Panc1 (cell line): ENCODE measurements at regions not wholly inside any gene's neighbourhood (a gene's known extent, or its start where the extent isn't known, plus 50 kb on each side); places are given as distances from the start of the nearest gene placed in this dataset.

ENCODE experiments used
- ATAC-seq: fragments of 200-7000 bp; cut with Tn5 transposase; 2 replicates; pipeline ENCODE4 v1.9.1; 2020; ENCODE audit warnings: mild to moderate bottlenecking, moderate library complexity
- BruUV-seq: library from RNA; stranded (reverse); fragments of 400-500 nt; replicated peaks from 2 replicates; lab custom pipeline; 2021; lab: Mats Ljungman, UMichigan
- CTCF ChIA-PET: fragments of 300-600 bp; sonication (Branson Sonifier 250); formaldehyde crosslinking; loops from one replicate; lab custom pipeline; 2022; ENCODE audit warnings: antibody characterized with exemption; lab: Charles Lee
- POLR2A ChIA-PET: fragments of 300-600 bp; sonication (Branson Sonifier 250); formaldehyde crosslinking; loops from one replicate; lab custom pipeline; 2022; ENCODE audit warnings: antibody characterized with exemption; lab: Charles Lee
- DNase-seq: peaks from one replicate; pipeline ENCODE4 v3.0.0-alpha.2; 2010; ENCODE audit warnings: low read depth, low spot score
- H3K27ac ChIP-seq: 2 replicates; pipeline ENCODE4 v1.5.1; 2011; ENCODE audit warnings: mild to moderate bottlenecking, low read length, inconsistent platforms
- H3K27me3 ChIP-seq: fragments of 200-500 bp; sonication (Bioruptor generic); 2 replicates; pipeline ENCODE4 v1.6.0; 2014; ENCODE audit warnings: low read length, inconsistent platforms; ENCODE audit not compliant: control insufficient read depth, insufficient read depth
- H3K36me3 ChIP-seq: fragments of 200-500 bp; sonication (Bioruptor generic); 2 replicates; pipeline ENCODE4 v1.5.1; 2014; ENCODE audit warnings: inconsistent platforms, mild to moderate bottlenecking, low read length, moderate library complexity; ENCODE audit not compliant: control insufficient read depth, insufficient read depth
- H3K4me1 ChIP-seq: 2 replicates; pipeline ENCODE4 v1.5.1; 2011; ENCODE audit warnings: inconsistent platforms, mild to moderate bottlenecking, low read length, moderate library complexity; ENCODE audit not compliant: control insufficient read depth, insufficient read depth
- H3K4me3 ChIP-seq, 2 experiments: 2 replicates each; pipeline ENCODE4 v1.5.1; 2011 to 2012; ENCODE audit warnings: low read depth in 2 of 2, low read length in 2 of 2, mild to moderate bottlenecking in 2 of 2, inconsistent platforms in 1 of 2, moderate library complexity in 1 of 2
- H3K9me3 ChIP-seq: fragments of 200-500 bp; sonication (Bioruptor generic); 2 replicates; pipeline ENCODE4 v1.5.1; 2014; ENCODE audit warnings: low read depth, mild to moderate bottlenecking, inconsistent platforms, low read length, moderate library complexity; ENCODE audit not compliant: control insufficient read depth, insufficient read depth
- POLR2AphosphoS5 ChIP-seq: IDR thresholded peaks from 2 replicates; pipeline ENCODE4 v1.6.1; 2012; ENCODE audit warnings: mild to moderate bottlenecking, low read depth, low read length, moderate library complexity
- SIN3A ChIP-seq: IDR thresholded peaks from 2 replicates; pipeline ENCODE4 v1.6.1; 2012; ENCODE audit warnings: low read depth, mild to moderate bottlenecking, low read length, moderate library complexity, borderline replicate concordance; ENCODE audit not compliant: insufficient read depth
- TCF7L2 ChIP-seq: IDR thresholded peaks from 2 replicates; pipeline ENCODE4 v1.6.1; 2011; ENCODE audit warnings: mild to moderate bottlenecking, low read depth, low read length, inconsistent platforms
- in situ Hi-C: cut with HindIII; loops from 2 replicates; pipeline ENCODE4 v1.10.0; 2016; ENCODE audit warnings: low sequenced_read_pairs, low pct_unique_long_range_greater_than_20kb
- intact Hi-C: fragments of 100-400 bp; cut with micrococcal nuclease; formaldehyde crosslinking; loops from one replicate; pipeline ENCODE4 v1.10.0; 2022; ENCODE audit not compliant: unreplicated experiment
- TF ChIP-seq, protein P1 (sequence below), 2 experiments: IDR thresholded peaks; 2 replicates each; pipeline ENCODE4 v1.6.1; 2011 to 2012; ENCODE audit warnings: low read depth in 2 of 2, control low read depth in 1 of 2, low read length in 1 of 2, mild to moderate bottlenecking in 1 of 2, moderate library complexity in 1 of 2; ENCODE audit not compliant: insufficient read depth in 1 of 2
- TF ChIP-seq, protein P2 (sequence below): fragments of 450-650 bp; IDR thresholded peaks from 2 replicates; pipeline ENCODE4 v1.5.1; 2017; ENCODE audit warnings: mild to moderate bottlenecking

DNA sequence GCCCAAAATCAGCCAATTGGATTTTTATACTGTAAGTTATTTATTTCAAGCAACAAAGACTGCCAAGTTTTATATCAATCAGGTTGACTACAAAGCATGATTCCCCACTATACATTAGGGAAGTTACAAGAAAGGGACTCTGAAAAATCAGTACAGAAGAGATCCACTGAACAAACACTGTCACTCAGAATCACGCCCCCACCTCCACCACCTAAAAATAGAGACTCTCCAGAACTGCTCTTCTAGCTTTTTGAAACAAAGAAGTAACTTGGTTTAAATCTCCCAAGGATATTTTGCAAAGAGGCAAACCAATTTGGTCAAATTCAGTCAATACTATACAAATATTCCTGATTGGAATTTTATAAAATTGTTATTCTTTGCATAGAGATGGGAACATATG is 438.0 kb downstream of the HTR1A start:
- no TSS peak for BruUV-seq
- H3K36me3 ChIP-seq = no peaks in the 10 kb centered on the region
- H3K9me3 ChIP-seq = no peaks in the 10 kb centered on the region
- no peak for ATAC-seq
- ChIA-PET POLR2A (no interaction called here), CTCF (no interaction called here)
- no peaks in the 10 kb centered on the region for H3K27me3 ChIP-seq
- TF ChIP-seq POLR2AphosphoS5 = no peak
- TF ChIP-seq TCF7L2 = no peak
- TF ChIP-seq, protein P1, sequence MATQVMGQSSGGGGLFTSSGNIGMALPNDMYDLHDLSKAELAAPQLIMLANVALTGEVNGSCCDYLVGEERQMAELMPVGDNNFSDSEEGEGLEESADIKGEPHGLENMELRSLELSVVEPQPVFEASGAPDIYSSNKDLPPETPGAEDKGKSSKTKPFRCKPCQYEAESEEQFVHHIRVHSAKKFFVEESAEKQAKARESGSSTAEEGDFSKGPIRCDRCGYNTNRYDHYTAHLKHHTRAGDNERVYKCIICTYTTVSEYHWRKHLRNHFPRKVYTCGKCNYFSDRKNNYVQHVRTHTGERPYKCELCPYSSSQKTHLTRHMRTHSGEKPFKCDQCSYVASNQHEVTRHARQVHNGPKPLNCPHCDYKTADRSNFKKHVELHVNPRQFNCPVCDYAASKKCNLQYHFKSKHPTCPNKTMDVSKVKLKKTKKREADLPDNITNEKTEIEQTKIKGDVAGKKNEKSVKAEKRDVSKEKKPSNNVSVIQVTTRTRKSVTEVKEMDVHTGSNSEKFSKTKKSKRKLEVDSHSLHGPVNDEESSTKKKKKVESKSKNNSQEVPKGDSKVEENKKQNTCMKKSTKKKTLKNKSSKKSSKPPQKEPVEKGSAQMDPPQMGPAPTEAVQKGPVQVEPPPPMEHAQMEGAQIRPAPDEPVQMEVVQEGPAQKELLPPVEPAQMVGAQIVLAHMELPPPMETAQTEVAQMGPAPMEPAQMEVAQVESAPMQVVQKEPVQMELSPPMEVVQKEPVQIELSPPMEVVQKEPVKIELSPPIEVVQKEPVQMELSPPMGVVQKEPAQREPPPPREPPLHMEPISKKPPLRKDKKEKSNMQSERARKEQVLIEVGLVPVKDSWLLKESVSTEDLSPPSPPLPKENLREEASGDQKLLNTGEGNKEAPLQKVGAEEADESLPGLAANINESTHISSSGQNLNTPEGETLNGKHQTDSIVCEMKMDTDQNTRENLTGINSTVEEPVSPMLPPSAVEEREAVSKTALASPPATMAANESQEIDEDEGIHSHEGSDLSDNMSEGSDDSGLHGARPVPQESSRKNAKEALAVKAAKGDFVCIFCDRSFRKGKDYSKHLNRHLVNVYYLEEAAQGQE (IDR thresholded peaks at IDR 0.05; ENCODE audit: insufficient read depth in 1 of 2, low read depth in 2 of 2, low read length in 1 of 2) = no peak
- TF ChIP-seq SIN3A = no peak
- TF ChIP-seq, protein P2, sequence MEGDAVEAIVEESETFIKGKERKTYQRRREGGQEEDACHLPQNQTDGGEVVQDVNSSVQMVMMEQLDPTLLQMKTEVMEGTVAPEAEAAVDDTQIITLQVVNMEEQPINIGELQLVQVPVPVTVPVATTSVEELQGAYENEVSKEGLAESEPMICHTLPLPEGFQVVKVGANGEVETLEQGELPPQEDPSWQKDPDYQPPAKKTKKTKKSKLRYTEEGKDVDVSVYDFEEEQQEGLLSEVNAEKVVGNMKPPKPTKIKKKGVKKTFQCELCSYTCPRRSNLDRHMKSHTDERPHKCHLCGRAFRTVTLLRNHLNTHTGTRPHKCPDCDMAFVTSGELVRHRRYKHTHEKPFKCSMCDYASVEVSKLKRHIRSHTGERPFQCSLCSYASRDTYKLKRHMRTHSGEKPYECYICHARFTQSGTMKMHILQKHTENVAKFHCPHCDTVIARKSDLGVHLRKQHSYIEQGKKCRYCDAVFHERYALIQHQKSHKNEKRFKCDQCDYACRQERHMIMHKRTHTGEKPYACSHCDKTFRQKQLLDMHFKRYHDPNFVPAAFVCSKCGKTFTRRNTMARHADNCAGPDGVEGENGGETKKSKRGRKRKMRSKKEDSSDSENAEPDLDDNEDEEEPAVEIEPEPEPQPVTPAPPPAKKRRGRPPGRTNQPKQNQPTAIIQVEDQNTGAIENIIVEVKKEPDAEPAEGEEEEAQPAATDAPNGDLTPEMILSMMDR = no peak
- H3K4me1 ChIP-seq = no peaks in the 10 kb centered on the region
- H3K27ac ChIP-seq = no peak overlapping the region
- in situ Hi-C loops (no loop called here), intact Hi-C loops (no loop called here)
- DNase-seq = no peak
- H3K4me3 ChIP-seq = no peak overlapping the region

DNA sequence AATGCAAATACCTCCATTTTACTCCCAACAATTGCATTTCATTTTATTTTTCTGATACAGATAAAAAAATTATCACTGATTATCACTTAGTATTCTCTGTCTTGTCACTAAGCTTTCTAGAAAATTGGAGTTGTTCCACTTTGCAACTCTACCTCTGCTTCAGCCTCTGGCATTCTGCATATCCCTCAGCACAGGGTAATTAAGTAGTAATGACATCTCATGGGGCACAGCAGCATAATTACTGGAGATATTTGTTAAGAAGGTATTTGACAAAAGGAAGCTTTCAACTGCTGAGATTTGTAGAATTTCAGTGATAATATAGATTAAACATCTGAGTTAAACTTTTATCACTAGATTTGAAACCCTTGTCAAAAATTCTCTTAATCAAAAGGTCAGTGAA is 446.2 kb downstream of the HTR1A start:
- in situ Hi-C loops = no loop called here
- intact Hi-C loops = no loop called here
- H3K4me3 ChIP-seq = no peak overlapping the region
- H3K36me3 ChIP-seq = no peaks in the 10 kb centered on the region
- H3K4me1 ChIP-seq = no peaks in the 10 kb centered on the region
- ATAC-seq (no peak), DNase-seq (no peak)
- no peaks in the 10 kb centered on the region for H3K9me3 ChIP-seq
- H3K27ac ChIP-seq = no peak overlapping the region
- ChIA-PET CTCF (no interaction called here), POLR2A (no interaction called here)
- no peaks in the 10 kb centered on the region for H3K27me3 ChIP-seq
- TF ChIP-seq SIN3A = no peak
- TF ChIP-seq TCF7L2 = no peak
- TF ChIP-seq, protein P2 = no peak
- TF ChIP-seq POLR2AphosphoS5 = no peak
- TF ChIP-seq, protein P1 (IDR thresholded peaks at IDR 0.05; ENCODE audit: insufficient read depth in 1 of 2, low read depth in 2 of 2, low read length in 1 of 2) = no peak
- BruUV-seq = no TSS peak
